CD4-positive, alpha-beta T cell (primary cell): ENCODE measurements at regions not wholly inside any gene's neighbourhood (a gene's known extent, or its start where the extent isn't known, plus 50 kb on each side); places are given as distances from the start of the nearest gene placed in this dataset.

ENCODE experiments used
- ATAC-seq: fragments of 200-7000 bp; cut with Tn5 transposase; one replicate; pipeline ENCODE4 v1.10.0; 2022; ENCODE audit warnings: mild to moderate bottlenecking; ENCODE audit not compliant: poor library complexity
- CTCF ChIA-PET: fragments of 350-600 bp; sonication (Branson Sonifier 250); formaldehyde crosslinking; loops from one replicate; lab custom pipeline; 2021; ENCODE audit warnings: antibody characterized with exemption, inconsistent platforms; lab: Charles Lee
- POLR2A ChIA-PET: fragments of 350-600 bp; sonication (Branson Sonifier 250); formaldehyde crosslinking; loops from one replicate; lab custom pipeline; 2021; ENCODE audit warnings: antibody characterized with exemption, inconsistent platforms; lab: Charles Lee
- DNase-seq, 14 experiments: peaks; one replicate each; pipeline ENCODE4 v3.0.0-alpha.2; 2013 to 2020; ENCODE audit warnings: mixed read lengths in 2 of 14
- H3K27ac ChIP-seq, 2 donors: one replicate each; pipeline versions ENCODE4 v1.5.1 to v1.7.0; 2013; ENCODE audit warnings: low read length in 2 of 2, low read depth in 1 of 2, mild to moderate bottlenecking in 1 of 2
- H3K27me3 ChIP-seq, 2 experiments: 1 replicate in 1 of 2; 2 replicates in 1 of 2; pipeline versions ENCODE4 v1.6.1 to v1.7.0; 2013; ENCODE audit warnings: low read length in 2 of 2, control low read depth in 1 of 2, mild to moderate bottlenecking in 1 of 2, moderate library complexity in 1 of 2; ENCODE audit not compliant: insufficient read depth in 2 of 2, control insufficient read depth in 1 of 2
- H3K36me3 ChIP-seq: one replicate; pipeline ENCODE4 v1.6.1; 2013; ENCODE audit warnings: low read length, control low read depth; ENCODE audit not compliant: insufficient read depth
- H3K4me1 ChIP-seq: one replicate; pipeline ENCODE4 v1.6.1; 2013; ENCODE audit warnings: low read length, control low read depth; ENCODE audit not compliant: insufficient read depth
- H3K4me3 ChIP-seq: one replicate; pipeline ENCODE4 v1.5.1; 2013; ENCODE audit warnings: mild to moderate bottlenecking, low read length, moderate library complexity
- H3K9me3 ChIP-seq, 2 experiments: 1 replicate in 1 of 2; 2 replicates in 1 of 2; pipeline versions ENCODE4 v1.6.1 to v1.7.0; 2013; ENCODE audit warnings: low read length in 2 of 2, mild to moderate bottlenecking in 2 of 2, control low read depth in 1 of 2, moderate library complexity in 1 of 2; ENCODE audit not compliant: control insufficient read depth in 1 of 2, insufficient read depth in 1 of 2
- H3K27ac Mint-ChIP-seq: one replicate; pipeline ENCODE4 v1.8.0; 2020; ENCODE audit warnings: mixed read lengths
- H3K27me3 Mint-ChIP-seq: one replicate; pipeline ENCODE4 v1.8.0; 2021; ENCODE audit warnings: mixed read lengths
- H3K36me3 Mint-ChIP-seq: one replicate; pipeline ENCODE4 v1.8.0; 2021; ENCODE audit warnings: low read depth, mixed read lengths
- H3K4me1 Mint-ChIP-seq: one replicate; pipeline ENCODE4 v1.8.0; 2021; ENCODE audit warnings: low read depth, mixed read lengths
- H3K4me3 Mint-ChIP-seq: one replicate; pipeline ENCODE4 v1.8.0; 2020; ENCODE audit warnings: mild to moderate bottlenecking, mixed read lengths
- H3K9me3 Mint-ChIP-seq: one replicate; pipeline ENCODE4 v1.8.0; 2020; ENCODE audit warnings: mixed read lengths
- CTCF ChIP-seq: fragments of 200-600 bp; IDR thresholded peaks from one replicate; pipeline ENCODE4 v1.8.0; 2022; ENCODE audit warnings: antibody characterized with exemption, mild to moderate bottlenecking
- intact Hi-C, 2 experiments: fragments of 100-400 bp; cut with DNase I in 1 of 2; cut with micrococcal nuclease in 1 of 2; formaldehyde crosslinking; loops; one replicate each; pipeline versions ENCODE4 v1.15.1 to v1.9.0; 2023 to 2025; cut with DNase I, micrococcal nuclease

GRCh38 chr4:14272206-14272605, 644.7 kb upstream of the BOD1L1 start:
- CTCF ChIA-PET = no interaction called here
- intact Hi-C loops = no loop called here
- H3K27me3 ChIP-seq = no peaks in the 10 kb centered on the region
- Mint-ChIP-seq H3K27ac (no peak overlapping the region), H3K27me3 (no peaks in the 10 kb centered on the region), H3K4me1 (peaks cover 5% of the 10 kb centered on the region), H3K4me3 (no peak overlapping the region), H3K36me3 (no peaks in the 10 kb centered on the region), H3K9me3 (peaks cover 3% of the 10 kb centered on the region)
- no peak for DNase-seq
- no peaks in the 10 kb centered on the region for H3K36me3 ChIP-seq
- POLR2A ChIA-PET = no interaction called here
- no peak for TF ChIP-seq CTCF
- H3K9me3 ChIP-seq = no peaks in the 10 kb centered on the region
- no peak for ATAC-seq
- no peak overlapping the region for H3K27ac ChIP-seq
- no peak overlapping the region for H3K4me3 ChIP-seq
- no peaks in the 10 kb centered on the region for H3K4me1 ChIP-seq

GRCh38 chr4:14277505-14277904, 650.0 kb upstream of the BOD1L1 start:
- TF ChIP-seq CTCF = no peak
- ATAC-seq (no peak), DNase-seq (no peak)
- intact Hi-C loops = no loop called here
- ChIA-PET CTCF (no interaction called here), POLR2A (no interaction called here)
- Mint-ChIP-seq H3K27ac (no peak overlapping the region), H3K4me3 (no peak overlapping the region), H3K27me3 (no peaks in the 10 kb centered on the region), H3K4me1 (no peaks in the 10 kb centered on the region), H3K9me3 (peaks cover 3% of the 10 kb centered on the region), H3K36me3 (no peaks in the 10 kb centered on the region)
- no peaks in the 10 kb centered on the region for H3K9me3 ChIP-seq
- H3K36me3 ChIP-seq = no peaks in the 10 kb centered on the region
- H3K4me1 ChIP-seq = no peaks in the 10 kb centered on the region
- H3K4me3 ChIP-seq = no peak overlapping the region
- H3K27me3 ChIP-seq = no peaks in the 10 kb centered on the region
- H3K27ac ChIP-seq = no peak overlapping the region

- POLR2A ChIA-PET = no interaction called here
- CTCF ChIA-PET = no interaction called here
Measured at GRCh38 chr4:14280567-14280966, 653.0 kb upstream of the BOD1L1 start.

More at GRCh38 chr4:14280567-14280966, 653.0 kb upstream of the BOD1L1 start:
- Histone ChIP-seq H3K36me3 (no peaks in the 10 kb centered on the region), H3K9me3 (no peaks in the 10 kb centered on the region), H3K4me1 (no peaks in the 10 kb centered on the region), H3K27ac (no peak overlapping the region), H3K27me3 (no peaks in the 10 kb centered on the region), H3K4me3 (no peak overlapping the region)
- H3K4me3 Mint-ChIP-seq = no peak overlapping the region
- no peaks in the 10 kb centered on the region for H3K27me3 Mint-ChIP-seq
- DNase-seq = no peak
- TF ChIP-seq CTCF = no peak
- no peak overlapping the region for H3K27ac Mint-ChIP-seq
- H3K9me3 Mint-ChIP-seq = peaks cover 3% of the 10 kb centered on the region
- ATAC-seq = no peak
- H3K4me1 Mint-ChIP-seq = no peaks in the 10 kb centered on the region
- H3K36me3 Mint-ChIP-seq = no peaks in the 10 kb centered on the region
- intact Hi-C loops = no loop called here
